ENCODE measurements at regions not wholly inside any gene's neighbourhood (a gene's known extent, or its start where the extent isn't known, plus 50 kb on each side); places are given as distances from the start of the nearest gene placed in this dataset.
"Not testable (repeated sequence)": the region's sequence is repeated elsewhere in the genome, so short reads cannot be mapped to it uniquely, and the experiment has no call there.

DNA sequence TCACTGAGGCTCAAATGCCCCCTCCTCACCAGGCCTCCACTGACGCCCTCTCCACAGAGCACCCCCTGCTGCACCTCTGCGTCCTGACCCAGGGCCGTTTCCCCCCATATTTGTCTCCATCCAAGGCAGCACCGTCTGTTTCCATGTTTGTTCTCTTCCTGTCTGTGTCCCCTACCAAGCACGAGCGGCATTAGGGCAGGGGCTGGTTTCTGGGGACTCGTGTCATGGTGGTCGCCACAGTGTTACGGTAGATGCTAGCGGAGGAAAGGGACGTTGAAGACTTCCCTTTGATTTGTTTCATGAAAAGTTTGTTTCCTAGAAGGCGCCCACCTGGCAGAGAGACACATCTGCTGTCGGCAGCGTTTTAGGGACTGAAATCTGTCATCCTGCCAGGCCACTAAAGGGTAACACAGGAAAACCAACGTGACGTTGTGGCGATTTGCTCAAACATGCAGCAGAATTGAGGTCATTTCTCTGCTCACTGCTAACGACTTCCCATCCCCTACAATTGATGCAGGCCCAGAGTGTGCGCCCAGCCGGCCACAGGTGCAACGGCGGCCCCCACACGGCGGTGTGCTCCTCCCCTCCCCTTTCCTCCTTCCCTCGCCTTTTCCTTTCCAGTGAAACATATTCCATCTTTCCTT is 79.3 kb upstream of the IRX4 start:
- Mint-ChIP-seq H3K27ac (no peak overlapping the region), H3K4me1 (ENCODE audit: low read depth) (no peaks in the 10 kb centered on the region), H3K9me3 (ENCODE audit: low read depth) (no peaks in the 10 kb centered on the region), H3K36me3 (no peaks in the 10 kb centered on the region), H3K27me3 (peaks cover 4% of the 10 kb centered on the region), H3K4me3 (no peak overlapping the region)

DNA sequence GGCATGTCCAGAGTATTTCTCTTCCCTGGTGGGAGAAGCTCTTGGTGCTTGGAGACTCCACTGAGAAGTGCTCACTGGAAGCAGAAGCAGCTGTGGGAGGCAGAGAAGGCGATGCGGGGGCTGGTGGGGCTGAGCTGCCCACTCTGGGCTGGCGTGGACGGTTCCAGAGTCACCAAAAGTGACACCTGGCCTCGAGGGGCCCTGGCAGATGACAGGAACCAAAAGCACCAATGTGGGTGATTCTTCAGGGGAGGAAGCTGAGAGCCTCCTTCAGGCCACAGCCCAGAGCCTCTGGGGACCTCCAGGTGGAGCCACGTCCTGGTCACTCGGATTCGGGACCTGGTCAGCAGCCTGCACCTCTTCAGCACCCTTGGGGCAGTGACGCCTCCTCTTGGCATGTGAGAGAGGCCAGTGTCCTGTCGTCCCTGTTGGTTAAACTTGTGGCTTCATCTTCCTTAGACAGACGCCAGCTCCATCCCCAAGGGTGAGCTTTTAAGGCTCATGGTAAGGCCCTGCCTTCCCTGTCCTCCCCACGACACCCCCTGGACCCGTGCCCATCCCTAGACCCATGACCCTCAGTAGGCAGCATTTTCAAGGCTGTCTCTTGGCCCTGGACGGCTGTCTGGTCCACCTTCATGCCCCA is 78.7 kb upstream of the IRX4 start:
- Mint-ChIP-seq H3K4me1 (ENCODE audit: low read depth) (no peaks in the 10 kb centered on the region), H3K27me3 (peaks cover 4% of the 10 kb centered on the region), H3K27ac (no peak overlapping the region), H3K36me3 (no peaks in the 10 kb centered on the region), H3K4me3 (no peak overlapping the region), H3K9me3 (ENCODE audit: low read depth) (no peaks in the 10 kb centered on the region)

DNA sequence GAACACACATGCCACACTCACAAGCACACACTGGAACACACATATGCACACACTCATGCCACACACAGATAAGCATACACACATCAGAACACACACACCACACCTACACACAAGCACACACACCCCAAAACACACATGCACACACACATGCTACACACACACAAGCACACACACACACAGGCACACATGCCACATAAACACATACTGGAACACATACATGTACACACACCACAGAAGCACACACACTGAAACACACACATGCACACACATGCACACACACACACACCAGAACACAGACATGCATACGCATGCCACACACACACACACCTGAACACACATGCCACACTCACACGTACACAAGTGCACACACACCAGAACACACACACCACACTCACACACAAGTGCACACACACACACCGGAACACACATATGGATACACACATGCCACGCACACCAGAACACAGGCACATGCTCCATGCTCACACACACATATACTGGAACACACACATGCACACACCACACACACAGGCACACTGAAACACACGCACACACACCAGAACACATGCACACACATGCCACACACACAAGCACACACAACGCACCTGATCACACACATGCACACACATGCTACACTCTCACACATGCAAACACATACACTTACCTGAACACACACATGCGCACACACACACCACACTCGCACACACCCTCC is 78.0 kb upstream of the IRX4 start:
- H3K4me3 Mint-ChIP-seq = no peak overlapping the region
- no peaks in the 10 kb centered on the region for H3K36me3 Mint-ChIP-seq
- no peak overlapping the region for H3K27ac Mint-ChIP-seq
- peaks cover 3% of the 10 kb centered on the region for H3K27me3 Mint-ChIP-seq
- no peaks in the 10 kb centered on the region for H3K4me1 Mint-ChIP-seq (ENCODE audit: low read depth)
- H3K9me3 Mint-ChIP-seq (ENCODE audit: low read depth) = no peaks in the 10 kb centered on the region

DNA sequence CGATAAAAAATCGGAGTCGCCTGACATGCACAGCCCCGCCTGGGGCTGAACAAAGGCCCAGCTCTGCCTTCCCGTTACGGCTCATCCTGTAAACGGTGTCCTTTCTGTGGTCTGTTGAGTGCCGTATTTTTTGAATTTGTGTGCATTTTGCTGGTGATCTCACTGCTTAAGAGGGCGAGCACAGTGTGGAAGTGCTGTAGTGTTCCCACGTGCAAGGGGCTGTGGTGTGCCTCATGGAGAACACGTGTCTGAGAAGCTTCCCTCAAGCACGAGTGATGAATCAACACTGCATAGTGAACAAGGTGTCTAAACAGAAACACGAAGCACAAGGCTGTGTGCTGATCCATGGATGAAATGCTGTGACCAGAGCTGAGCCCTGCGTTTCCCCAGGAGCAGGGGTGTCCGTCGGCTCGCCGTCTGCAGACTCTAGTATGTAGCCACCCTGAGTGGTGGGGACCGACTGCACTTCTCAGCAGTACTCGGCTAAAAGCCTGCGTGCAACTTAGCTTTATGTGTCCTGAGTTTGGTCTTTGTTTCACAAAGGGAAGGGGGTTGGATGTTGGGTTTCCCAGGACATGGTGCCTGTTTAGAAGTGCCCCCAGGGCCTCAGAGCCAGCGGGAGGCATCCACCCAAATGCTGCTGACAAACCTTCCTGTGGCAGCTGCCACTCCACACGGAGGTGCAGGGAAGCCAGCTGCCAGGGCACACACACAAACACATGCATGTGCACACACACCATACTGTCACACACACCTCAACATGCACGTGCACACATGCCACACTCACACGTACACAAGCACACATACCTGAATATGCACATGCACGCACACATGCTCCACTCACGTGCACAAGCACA is 77.2 kb upstream of the IRX4 start:
- Mint-ChIP-seq H3K27ac (no peak overlapping the region), H3K9me3 (ENCODE audit: low read depth) (no peaks in the 10 kb centered on the region), H3K4me1 (ENCODE audit: low read depth) (no peaks in the 10 kb centered on the region), H3K36me3 (no peaks in the 10 kb centered on the region), H3K27me3 (peaks cover 3% of the 10 kb centered on the region), H3K4me3 (no peak overlapping the region)

DNA sequence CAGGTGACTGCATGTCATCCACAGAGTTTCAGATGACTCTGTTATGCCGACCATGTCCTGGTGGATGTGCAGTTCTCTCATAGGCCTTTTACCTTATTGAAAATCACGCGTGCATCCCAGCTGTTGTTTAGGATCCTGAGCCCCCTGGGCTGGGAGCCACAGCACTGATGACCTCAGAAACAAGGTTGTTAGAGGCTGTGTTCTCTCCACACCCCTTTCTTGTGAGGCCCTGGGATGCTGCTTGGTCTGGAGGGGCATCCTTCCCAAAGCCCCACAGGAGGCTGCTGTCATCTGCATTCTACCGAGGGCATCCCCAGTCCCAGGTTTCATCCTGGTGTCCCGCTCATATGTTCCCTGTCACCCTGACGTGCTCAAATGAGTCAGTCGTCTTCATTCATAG is 76.5 kb upstream of the IRX4 start:
- H3K36me3 Mint-ChIP-seq = no peaks in the 10 kb centered on the region
- H3K27ac Mint-ChIP-seq = no peak overlapping the region
- no peaks in the 10 kb centered on the region for H3K4me1 Mint-ChIP-seq (ENCODE audit: low read depth)
- no peaks in the 10 kb centered on the region for H3K9me3 Mint-ChIP-seq (ENCODE audit: low read depth)
- H3K27me3 Mint-ChIP-seq = peaks cover 7% of the 10 kb centered on the region
- H3K4me3 Mint-ChIP-seq = no peak overlapping the region

DNA sequence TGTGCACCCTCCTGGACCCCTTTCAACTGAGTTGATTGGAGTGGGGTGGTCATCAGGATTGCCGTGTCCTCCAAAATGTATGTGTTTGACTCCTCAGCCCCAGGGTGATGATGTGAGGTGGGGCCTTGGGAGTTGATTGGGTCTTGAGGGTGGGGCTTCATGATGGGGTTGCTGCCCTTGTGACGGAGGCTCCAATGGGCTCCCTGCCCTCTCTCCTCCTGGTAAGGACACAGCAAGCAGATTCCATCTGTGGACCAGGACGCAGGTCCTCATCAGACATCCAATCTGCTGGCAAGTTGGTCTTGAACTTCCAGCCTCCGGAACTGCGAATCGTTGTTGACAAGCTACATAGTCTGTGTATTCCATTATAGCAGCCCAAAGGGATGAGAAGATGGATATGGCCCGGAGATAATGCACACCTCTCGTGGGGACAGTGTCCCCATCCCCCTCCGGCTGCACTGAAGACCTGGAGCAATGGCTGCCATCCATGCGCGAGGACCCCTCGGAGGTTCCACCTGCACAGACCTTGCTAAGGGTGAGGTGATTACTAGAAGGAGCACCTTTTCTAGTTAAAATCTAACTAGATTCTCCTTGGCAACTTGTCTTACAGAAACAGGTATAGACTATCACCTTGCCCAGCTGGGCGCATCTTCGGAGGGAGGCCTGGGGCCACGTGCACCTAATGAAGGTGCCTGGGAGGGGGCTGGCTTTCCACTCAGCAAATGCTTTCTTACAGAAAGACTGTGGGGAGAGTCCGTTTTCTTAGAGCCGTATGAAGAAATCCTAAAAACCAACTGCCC is 75.7 kb upstream of the IRX4 start:
- H3K9me3 Mint-ChIP-seq (ENCODE audit: low read depth) = no peaks in the 10 kb centered on the region
- H3K36me3 Mint-ChIP-seq = no peaks in the 10 kb centered on the region
- H3K4me3 Mint-ChIP-seq = no peak overlapping the region
- H3K27me3 Mint-ChIP-seq = peaks cover 10% of the 10 kb centered on the region
- no peaks in the 10 kb centered on the region for H3K4me1 Mint-ChIP-seq (ENCODE audit: low read depth)
- no peak overlapping the region for H3K27ac Mint-ChIP-seq

DNA sequence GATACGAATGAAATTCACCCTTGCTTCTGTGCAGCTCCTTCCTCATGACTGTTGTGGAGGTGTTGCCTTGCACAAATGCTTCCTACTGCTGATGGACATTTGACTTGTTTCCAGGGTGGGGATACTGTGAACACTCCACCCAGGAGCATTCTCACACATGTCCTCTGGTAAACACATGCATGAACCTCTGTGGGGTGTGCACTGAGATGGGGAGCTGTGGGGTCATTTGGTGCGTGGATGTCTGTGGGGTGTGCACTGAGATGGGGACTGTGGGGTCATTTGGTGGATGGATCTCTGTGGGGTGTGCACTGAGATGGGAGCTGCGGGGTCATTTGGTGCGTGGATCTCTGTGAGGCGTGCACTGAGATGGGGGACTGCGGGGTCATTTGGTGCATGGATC is 72.9 kb upstream of the IRX4 start:
- H3K27me3 Mint-ChIP-seq = peaks cover 14% of the 10 kb centered on the region
- no peaks in the 10 kb centered on the region for H3K36me3 Mint-ChIP-seq
- H3K9me3 Mint-ChIP-seq (ENCODE audit: low read depth) = no peaks in the 10 kb centered on the region
- no peak overlapping the region for H3K27ac Mint-ChIP-seq
- no peaks in the 10 kb centered on the region for H3K4me1 Mint-ChIP-seq (ENCODE audit: low read depth)
- H3K4me3 Mint-ChIP-seq = no peak overlapping the region

DNA sequence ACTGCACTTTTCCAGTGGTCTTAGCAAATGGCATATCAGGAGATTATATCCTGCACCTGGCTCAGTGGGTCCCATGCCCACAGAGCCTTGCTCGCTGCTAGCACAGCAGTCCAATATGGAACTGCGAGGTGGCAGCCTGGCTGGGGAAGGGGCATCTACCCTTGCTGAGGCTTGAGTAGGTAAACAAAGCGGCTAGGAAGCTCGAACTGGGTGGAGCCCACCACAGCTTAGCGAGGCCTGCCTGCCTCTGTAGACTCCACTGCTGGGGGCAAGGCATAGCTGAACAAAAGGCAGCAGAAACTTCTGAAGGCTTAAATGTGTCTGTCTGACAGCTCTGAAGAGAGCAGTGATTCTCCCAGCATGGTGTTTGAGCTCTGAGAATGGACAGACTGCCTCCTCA is 71.0 kb upstream of the IRX4 start:
- not testable (repeated sequence) for H3K27ac Mint-ChIP-seq; H3K9me3 Mint-ChIP-seq (ENCODE audit: low read depth); H3K4me3 Mint-ChIP-seq; H3K4me1 Mint-ChIP-seq (ENCODE audit: low read depth); H3K36me3 Mint-ChIP-seq
- H3K27me3 Mint-ChIP-seq = peaks cover 14% of the 10 kb centered on the region

DNA sequence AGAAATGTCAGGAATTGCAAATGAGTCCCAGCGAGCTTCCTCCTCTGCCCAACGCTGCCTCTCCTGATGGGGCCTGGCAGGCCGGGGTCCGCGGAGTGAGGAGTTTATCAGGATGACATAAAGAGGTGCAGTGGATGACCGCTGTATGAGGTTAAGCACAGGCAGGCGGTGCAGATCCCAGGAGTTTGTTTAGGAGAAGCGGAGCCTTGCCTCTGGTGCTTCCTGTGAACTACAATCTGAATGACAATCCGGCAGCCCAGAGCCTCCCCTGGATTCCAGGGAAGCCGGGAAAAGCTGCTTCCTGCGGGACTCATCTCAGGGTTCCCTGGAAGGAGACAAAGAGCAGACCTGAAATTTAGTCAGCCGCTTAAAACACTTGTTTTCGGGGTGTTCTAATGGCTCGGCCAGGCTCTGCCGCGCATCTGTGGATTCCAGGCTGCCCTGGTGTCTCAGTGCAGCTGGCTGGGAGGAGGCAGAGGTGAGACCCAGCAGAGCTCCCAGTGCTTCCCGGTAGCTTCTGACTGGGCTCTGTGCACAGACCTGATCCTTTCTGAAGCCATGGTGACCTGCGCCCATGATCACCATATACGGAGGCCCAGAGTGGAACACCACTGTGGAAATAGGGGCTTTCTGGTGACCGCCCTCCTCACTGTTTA is 69.8 kb upstream of the IRX4 start:
- no peaks in the 10 kb centered on the region for H3K4me1 Mint-ChIP-seq (ENCODE audit: low read depth)
- H3K4me3 Mint-ChIP-seq = no peak overlapping the region
- H3K27me3 Mint-ChIP-seq = peaks cover 17% of the 10 kb centered on the region
- no peaks in the 10 kb centered on the region for H3K36me3 Mint-ChIP-seq
- no peak overlapping the region for H3K27ac Mint-ChIP-seq
- H3K9me3 Mint-ChIP-seq (ENCODE audit: low read depth) = no peaks in the 10 kb centered on the region

DNA sequence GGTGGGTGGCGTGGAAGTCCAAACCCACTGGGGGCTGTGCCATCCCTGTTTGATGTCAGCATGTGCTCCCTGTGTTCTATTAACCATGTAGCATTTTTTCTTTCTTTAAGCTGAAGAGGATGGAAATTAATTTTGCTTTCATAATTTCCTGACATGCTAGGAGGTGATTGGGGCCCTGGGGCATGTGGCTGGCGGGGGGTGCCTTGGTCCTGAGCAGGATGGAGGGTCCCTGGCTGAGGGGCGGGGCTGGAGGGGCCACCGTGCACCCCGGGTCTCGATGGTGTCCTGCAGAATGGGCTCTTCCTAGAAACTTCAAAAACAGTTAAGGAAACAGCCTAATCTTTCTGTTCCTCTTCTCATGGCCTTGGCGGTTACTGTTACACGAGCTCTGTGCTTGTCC is 69.3 kb upstream of the IRX4 start:
- H3K4me3 Mint-ChIP-seq = no peak overlapping the region
- no peaks in the 10 kb centered on the region for H3K9me3 Mint-ChIP-seq (ENCODE audit: low read depth)
- no peaks in the 10 kb centered on the region for H3K4me1 Mint-ChIP-seq (ENCODE audit: low read depth)
- H3K36me3 Mint-ChIP-seq = no peaks in the 10 kb centered on the region
- peaks cover 18% of the 10 kb centered on the region for H3K27me3 Mint-ChIP-seq
- no peak overlapping the region for H3K27ac Mint-ChIP-seq

DNA sequence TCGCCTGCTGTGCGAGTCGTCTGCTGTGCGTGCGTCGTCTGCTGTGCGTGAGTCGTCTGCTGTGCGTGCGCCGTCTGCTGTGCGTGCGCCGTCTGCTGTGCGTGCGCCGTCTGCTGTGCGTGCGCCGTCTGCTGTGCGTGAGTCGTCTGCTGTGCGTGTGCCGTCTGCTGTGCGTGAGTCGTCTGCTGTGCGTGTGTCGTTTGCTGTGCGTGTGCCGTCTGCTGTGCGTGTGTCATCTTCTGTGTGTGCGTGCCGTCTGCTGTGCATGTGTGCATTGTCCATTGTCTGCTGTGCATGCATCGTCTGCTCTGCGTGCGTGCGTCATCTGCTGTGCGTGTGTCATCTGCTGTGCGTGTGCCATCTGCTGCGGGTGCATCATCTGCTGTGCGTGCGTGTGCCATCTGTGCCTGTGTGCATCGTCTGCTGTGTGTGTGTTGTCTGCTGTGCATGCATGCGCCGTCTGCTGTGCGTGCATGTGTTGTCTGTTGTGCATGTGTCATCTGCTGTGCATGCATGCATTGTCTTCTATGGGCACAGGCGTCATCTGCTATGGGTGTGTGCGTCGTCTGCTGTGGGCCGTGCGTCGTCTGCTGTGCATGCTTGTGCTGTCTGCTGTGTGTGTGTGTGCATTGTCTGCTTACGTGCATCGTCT is 68.6 kb upstream of the IRX4 start:
- Mint-ChIP-seq H3K4me1 (ENCODE audit: low read depth) (no peaks in the 10 kb centered on the region), H3K36me3 (no peaks in the 10 kb centered on the region), H3K27me3 (peaks cover 20% of the 10 kb centered on the region), H3K9me3 (ENCODE audit: low read depth) (no peaks in the 10 kb centered on the region), H3K27ac (no peak overlapping the region), H3K4me3 (no peak overlapping the region)

DNA sequence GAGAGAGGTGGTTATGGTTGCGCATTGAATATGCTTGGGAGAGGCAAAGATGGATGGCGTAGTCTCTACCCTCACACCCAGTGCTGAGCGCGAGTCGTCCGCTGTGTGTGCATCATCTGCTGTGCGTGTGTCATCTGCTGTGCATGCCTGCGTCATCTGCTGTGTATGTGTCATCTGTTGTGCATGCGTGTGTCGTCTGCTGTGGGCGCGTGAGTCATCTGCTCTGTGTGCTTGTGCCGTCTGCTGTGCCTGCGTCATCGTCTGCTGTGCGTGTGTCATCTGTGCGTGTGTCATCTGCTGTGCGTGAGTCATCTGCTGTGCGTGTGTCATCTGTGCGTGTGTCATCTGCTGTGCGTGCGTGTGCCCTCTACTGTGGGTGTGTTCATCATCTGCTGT is 68.0 kb upstream of the IRX4 start:
- Mint-ChIP-seq H3K27me3 (peaks cover 24% of the 10 kb centered on the region), H3K4me1 (ENCODE audit: low read depth) (no peaks in the 10 kb centered on the region), H3K36me3 (no peaks in the 10 kb centered on the region), H3K4me3 (no peak overlapping the region), H3K9me3 (ENCODE audit: low read depth) (no peaks in the 10 kb centered on the region), H3K27ac (no peak overlapping the region)

DNA sequence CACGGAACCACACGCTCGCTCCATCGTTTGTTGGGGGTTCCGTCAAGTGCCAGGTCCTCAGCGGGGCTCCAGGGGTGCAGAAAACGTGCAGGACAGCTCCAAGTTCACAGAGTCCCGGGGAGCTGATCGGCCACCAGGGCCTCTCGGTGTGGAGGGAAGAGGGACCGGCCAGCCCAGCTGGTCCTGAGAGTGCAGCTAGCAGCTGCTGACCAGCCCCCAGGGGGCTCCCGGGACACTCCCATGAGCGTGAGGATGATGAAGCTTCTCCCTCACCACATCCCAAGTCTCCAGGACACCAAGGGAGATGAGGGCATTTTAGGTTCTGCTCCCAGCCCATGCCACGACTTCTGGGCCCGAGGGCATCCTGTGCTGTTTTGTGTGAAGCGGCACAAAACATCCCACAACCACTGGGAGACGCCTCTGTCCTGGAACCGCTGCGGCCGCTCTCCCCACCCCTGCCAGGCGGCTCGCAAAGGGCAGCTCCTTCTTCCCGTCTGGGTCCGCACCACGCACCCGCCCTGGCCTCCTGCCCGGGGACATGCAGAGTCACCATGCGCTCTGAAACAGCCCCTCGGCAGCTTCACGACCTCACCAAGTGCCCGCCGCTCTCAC is 67.5 kb upstream of the IRX4 start:
- Mint-ChIP-seq H3K9me3 (ENCODE audit: low read depth) (no peaks in the 10 kb centered on the region), H3K36me3 (no peaks in the 10 kb centered on the region), H3K4me1 (ENCODE audit: low read depth) (no peaks in the 10 kb centered on the region), H3K27me3 (peaks cover 24% of the 10 kb centered on the region), H3K27ac (no peak overlapping the region), H3K4me3 (no peak overlapping the region)
